G401.6 (cell line): ENCODE measurements at regions not wholly inside any gene's neighbourhood (a gene's known extent, or its start where the extent isn't known, plus 50 kb on each side); places are given as distances from the start of the nearest gene placed in this dataset.

ENCODE experiments used
- FAIRE-seq: peaks from 2 replicates; lab custom pipeline; 2012; peaks lifted over from hg19 to GRCh38; lab: Jason Lieb, UNC

- no peak for FAIRE-seq
Observed at GRCh38 chr14:85399186-85399585, 130.8 kb upstream of the FLRT2 start.

GRCh38 chr14:85400678-85401077 is 129.3 kb upstream of the FLRT2 start:
- no peak for FAIRE-seq

- FAIRE-seq = no peak
Observed at GRCh38 chr14:85401384-85401783, 128.6 kb upstream of the FLRT2 start.

GRCh38 chr14:85402569-85403162 is 127.3 kb upstream of the FLRT2 start:
- no peak for FAIRE-seq

GRCh38 chr14:85409481-85410210 is 120.3 kb upstream of the FLRT2 start:
- no peak for FAIRE-seq

GRCh38 chr14:85412756-85413155 is 117.2 kb upstream of the FLRT2 start:
- FAIRE-seq = no peak

- FAIRE-seq = no peak
Observed at GRCh38 chr14:85413836-85414526, 116.0 kb upstream of the FLRT2 start.

- no peak for FAIRE-seq
Observed at GRCh38 chr14:85415015-85415712, 114.8 kb upstream of the FLRT2 start.

GRCh38 chr14:85416771-85417170 is 113.2 kb upstream of the FLRT2 start:
- FAIRE-seq = no peak

GRCh38 chr14:85417396-85417795 is 112.5 kb upstream of the FLRT2 start:
- FAIRE-seq = no peak

- no peak for FAIRE-seq
Observed at GRCh38 chr14:85418721-85419120, 111.2 kb upstream of the FLRT2 start.

- no peak for FAIRE-seq
Observed at GRCh38 chr14:85420278-85420677, 109.7 kb upstream of the FLRT2 start.

- FAIRE-seq = no peak
Observed at GRCh38 chr14:85420707-85421106, 109.2 kb upstream of the FLRT2 start.

GRCh38 chr14:85421186-85421877 is 108.6 kb upstream of the FLRT2 start:
- no peak for FAIRE-seq

GRCh38 chr14:85423889-85424288 is 106.1 kb upstream of the FLRT2 start:
- FAIRE-seq = no peak

- FAIRE-seq = no peak
Observed at GRCh38 chr14:85425507-85425906, 104.4 kb upstream of the FLRT2 start.

GRCh38 chr14:85426068-85426935 is 103.6 kb upstream of the FLRT2 start:
- FAIRE-seq = no peak

GRCh38 chr14:85428926-85429325 is 101.0 kb upstream of the FLRT2 start:
- no peak for FAIRE-seq

- FAIRE-seq = no peak
Observed at GRCh38 chr14:85437148-85437547, 92.8 kb upstream of the FLRT2 start.

GRCh38 chr14:85438001-85438400 is 91.9 kb upstream of the FLRT2 start:
- FAIRE-seq = no peak

GRCh38 chr14:85438481-85438942 is 91.4 kb upstream of the FLRT2 start:
- no peak for FAIRE-seq
